ENCODE measurements at regions not wholly inside any gene's neighbourhood (a gene's known extent, or its start where the extent isn't known, plus 50 kb on each side); places are given as distances from the start of the nearest gene placed in this dataset.

DNA sequence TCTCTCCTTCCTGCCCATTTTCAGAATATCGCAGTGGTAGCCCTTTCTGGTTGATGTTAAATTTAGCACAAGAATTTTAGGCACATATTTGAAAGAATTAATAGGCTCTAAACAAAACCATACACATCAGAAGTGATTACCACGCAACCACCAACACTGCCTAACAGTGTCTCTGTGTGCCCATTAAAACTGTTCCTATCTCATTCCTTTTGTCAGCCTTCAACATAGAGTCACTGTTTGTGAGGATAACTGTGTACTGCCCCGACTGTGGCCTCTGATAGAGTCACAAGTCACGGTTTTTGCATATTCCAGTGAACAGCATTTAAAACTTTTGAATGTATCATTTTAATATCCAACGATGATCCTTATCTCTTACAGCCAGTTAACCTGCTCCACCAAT lies 116.8 kb upstream of the TNFAIP3 start:
- H3K4me3 ChIP-seq: no peak overlapping the region

DNA sequence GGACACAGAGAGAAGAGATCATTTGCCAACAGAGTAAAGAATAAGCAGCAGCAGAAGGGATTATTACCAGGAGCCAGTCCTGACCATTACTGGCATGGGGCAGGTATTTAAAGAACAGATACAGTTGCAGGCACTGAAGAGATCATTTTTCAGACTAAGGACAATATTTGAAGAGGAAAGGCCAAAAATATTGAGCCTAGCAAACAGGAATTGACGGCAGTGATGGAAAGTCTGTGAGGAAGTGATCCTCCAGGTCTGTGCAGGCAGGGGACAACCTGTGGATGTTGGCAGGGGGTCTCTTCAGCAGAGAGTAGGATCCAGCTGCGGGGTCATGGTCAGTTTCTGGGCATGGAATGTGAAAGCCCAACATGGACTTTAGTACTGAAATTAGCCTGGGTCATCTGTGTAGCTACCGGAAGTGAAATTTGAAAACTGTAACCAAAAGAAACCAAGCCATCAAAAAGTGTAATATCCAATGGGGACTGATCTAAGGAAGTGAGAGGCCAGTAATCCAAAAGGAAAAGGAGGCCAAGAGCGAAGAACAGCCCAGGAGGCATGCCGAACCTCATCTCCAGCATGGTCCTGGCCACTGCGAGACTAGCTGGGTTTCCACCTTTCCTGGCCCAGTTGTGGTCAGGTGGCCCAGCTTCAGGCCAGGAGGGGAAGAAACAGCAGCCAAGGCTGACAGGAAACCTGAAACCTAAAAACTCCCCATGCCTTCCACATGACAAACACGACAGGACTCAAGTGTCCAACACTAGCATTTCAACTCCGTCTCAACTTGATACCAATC lies 115.1 kb upstream of the TNFAIP3 start:
- intact Hi-C loops (cut with micrococcal nuclease): no loop called here
- Histone ChIP-seq H3K36me3 (no peaks in the 10 kb centered on the region), H3K27me3 (ENCODE audit: low read depth) (no peaks in the 10 kb centered on the region), H3K27ac (replicated peaks) (no peak overlapping the region), H3K4me1 (peaks cover 19% of the 10 kb centered on the region), H3K4me3 (no peak overlapping the region), H3K9me3 (replicated peaks) (no peaks in the 10 kb centered on the region)
- no peak for DNase-seq
- TF ChIP-seq, protein P1, sequence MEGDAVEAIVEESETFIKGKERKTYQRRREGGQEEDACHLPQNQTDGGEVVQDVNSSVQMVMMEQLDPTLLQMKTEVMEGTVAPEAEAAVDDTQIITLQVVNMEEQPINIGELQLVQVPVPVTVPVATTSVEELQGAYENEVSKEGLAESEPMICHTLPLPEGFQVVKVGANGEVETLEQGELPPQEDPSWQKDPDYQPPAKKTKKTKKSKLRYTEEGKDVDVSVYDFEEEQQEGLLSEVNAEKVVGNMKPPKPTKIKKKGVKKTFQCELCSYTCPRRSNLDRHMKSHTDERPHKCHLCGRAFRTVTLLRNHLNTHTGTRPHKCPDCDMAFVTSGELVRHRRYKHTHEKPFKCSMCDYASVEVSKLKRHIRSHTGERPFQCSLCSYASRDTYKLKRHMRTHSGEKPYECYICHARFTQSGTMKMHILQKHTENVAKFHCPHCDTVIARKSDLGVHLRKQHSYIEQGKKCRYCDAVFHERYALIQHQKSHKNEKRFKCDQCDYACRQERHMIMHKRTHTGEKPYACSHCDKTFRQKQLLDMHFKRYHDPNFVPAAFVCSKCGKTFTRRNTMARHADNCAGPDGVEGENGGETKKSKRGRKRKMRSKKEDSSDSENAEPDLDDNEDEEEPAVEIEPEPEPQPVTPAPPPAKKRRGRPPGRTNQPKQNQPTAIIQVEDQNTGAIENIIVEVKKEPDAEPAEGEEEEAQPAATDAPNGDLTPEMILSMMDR (IDR thresholded peaks at IDR 0.05; ENCODE audit: borderline replicate concordance): no peak

More for the DNA sequence above, 116.8 kb upstream of the TNFAIP3 start:
- H3K9me3 ChIP-seq (replicated peaks): no peaks in the 10 kb centered on the region
- TF ChIP-seq, protein P1 (IDR thresholded peaks at IDR 0.05; ENCODE audit: borderline replicate concordance): no peak
- no peaks in the 10 kb centered on the region for H3K36me3 ChIP-seq
- H3K27me3 ChIP-seq (ENCODE audit: low read depth): no peaks in the 10 kb centered on the region
- peak overlapping the region; percentile 50 for H3K27ac ChIP-seq (replicated peaks)
- DNase-seq: no peak
- intact Hi-C loops (cut with micrococcal nuclease): no loop called here
- peaks cover 19% of the 10 kb centered on the region for H3K4me1 ChIP-seq

DNA sequence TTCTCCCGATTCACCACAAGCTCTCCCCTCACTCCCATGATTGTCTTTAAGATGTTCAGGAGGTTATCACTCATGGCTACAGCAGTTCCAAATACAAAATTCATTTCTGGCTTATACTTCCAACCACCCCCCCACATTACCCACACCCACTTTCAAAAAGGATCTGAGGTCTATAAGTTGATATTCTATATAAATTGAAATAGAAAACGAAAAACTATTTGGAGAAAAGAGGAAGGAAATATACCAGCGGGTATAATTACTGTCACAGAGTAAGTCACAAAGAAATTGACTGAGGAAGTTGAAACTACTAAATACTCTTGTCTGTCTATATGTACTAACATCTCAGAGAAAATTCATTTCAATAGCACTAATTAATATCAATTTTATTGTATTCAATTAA lies 112.7 kb upstream of the TNFAIP3 start:
- Histone ChIP-seq H3K27ac (replicated peaks) (no peak overlapping the region), H3K4me3 (no peak overlapping the region), H3K4me1 (peaks cover 9% of the 10 kb centered on the region), H3K9me3 (replicated peaks) (no peaks in the 10 kb centered on the region), H3K36me3 (no peaks in the 10 kb centered on the region), H3K27me3 (ENCODE audit: low read depth) (no peaks in the 10 kb centered on the region)
- intact Hi-C loops (cut with micrococcal nuclease): no loop called here
- DNase-seq: no peak
- TF ChIP-seq, protein P1 (IDR thresholded peaks at IDR 0.05; ENCODE audit: borderline replicate concordance): no peak

DNA sequence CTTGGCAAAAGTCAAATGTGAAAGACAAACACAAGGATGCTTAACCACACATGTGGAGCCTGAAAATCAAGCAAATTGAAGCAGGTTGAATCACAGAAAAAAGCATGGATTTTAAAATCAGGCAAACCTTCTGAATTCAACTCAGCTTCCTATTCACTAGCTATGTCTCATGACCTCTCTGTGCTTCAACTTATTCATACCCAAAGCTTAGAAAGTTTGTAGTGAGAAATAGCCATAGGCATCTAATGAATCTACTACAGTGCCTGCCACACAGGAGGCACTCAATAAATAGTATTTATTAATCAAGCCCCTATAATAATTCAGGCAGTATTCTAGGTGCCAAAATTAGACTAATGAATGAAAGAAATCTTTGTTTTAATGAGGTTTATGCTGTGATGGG lies 112.2 kb upstream of the TNFAIP3 start:
- H3K27me3 ChIP-seq (ENCODE audit: low read depth): no peaks in the 10 kb centered on the region
- TF ChIP-seq, protein P1 (IDR thresholded peaks at IDR 0.05; ENCODE audit: borderline replicate concordance): no peak
- H3K4me3 ChIP-seq: no peak overlapping the region
- no peaks in the 10 kb centered on the region for H3K9me3 ChIP-seq (replicated peaks)
- H3K4me1 ChIP-seq: peaks cover 5% of the 10 kb centered on the region
- H3K27ac ChIP-seq (replicated peaks): no peak overlapping the region
- intact Hi-C loops (cut with micrococcal nuclease): no loop called here
- DNase-seq: no peak
- no peaks in the 10 kb centered on the region for H3K36me3 ChIP-seq

DNA sequence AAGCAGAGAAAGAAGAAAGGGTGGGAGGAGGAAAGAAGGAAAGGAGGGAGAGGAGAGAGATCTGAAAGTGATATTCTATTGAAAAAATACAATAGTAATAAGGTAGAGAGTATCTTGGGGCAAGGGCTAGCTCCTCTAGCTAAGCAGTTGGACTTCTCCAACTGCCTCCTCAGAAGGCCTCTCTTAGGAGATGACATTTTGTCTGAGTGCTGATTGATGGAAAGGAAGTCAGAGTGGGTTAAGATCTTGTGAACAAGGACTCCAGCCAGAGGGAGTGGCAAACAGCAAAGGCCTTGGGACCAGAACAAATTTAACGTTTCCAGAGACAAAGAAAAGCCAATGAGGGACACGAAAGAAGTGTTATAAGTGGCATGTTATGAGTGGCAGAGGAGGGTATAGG lies 111.8 kb upstream of the TNFAIP3 start:
- Histone ChIP-seq H3K9me3 (replicated peaks) (no peaks in the 10 kb centered on the region), H3K36me3 (no peaks in the 10 kb centered on the region), H3K4me1 (peaks cover under 1% of the 10 kb centered on the region), H3K27ac (replicated peaks) (no peak overlapping the region), H3K4me3 (no peak overlapping the region), H3K27me3 (ENCODE audit: low read depth) (no peaks in the 10 kb centered on the region)
- intact Hi-C loops (cut with micrococcal nuclease): no loop called here
- DNase-seq: no peak
- TF ChIP-seq, protein P1 (IDR thresholded peaks at IDR 0.05; ENCODE audit: borderline replicate concordance): no peak

All from left ventricle myocardium inferior (tissue), 1 donor.